22Rv1 (cell line): ENCODE measurements at regions not wholly inside any gene's neighbourhood (a gene's known extent, or its start where the extent isn't known, plus 50 kb on each side); places are given as distances from the start of the nearest gene placed in this dataset.

Experiments used
- H3K27ac ChIP-seq: fragments of 450-650 bp; 2 replicates; pipeline ENCODE4 v1.5.1; 2017
- ZFX ChIP-seq: fragments of 450-650 bp; IDR thresholded peaks from 2 replicates; pipeline ENCODE4 v1.6.1; 2017; ENCODE audit warnings: antibody characterized with exemption, borderline replicate concordance
- TF ChIP-seq, protein P1 (sequence below): fragments of 450-650 bp; IDR thresholded peaks from 2 replicates; pipeline ENCODE4 v1.5.1; 2017; ENCODE audit warnings: mild to moderate bottlenecking

DNA sequence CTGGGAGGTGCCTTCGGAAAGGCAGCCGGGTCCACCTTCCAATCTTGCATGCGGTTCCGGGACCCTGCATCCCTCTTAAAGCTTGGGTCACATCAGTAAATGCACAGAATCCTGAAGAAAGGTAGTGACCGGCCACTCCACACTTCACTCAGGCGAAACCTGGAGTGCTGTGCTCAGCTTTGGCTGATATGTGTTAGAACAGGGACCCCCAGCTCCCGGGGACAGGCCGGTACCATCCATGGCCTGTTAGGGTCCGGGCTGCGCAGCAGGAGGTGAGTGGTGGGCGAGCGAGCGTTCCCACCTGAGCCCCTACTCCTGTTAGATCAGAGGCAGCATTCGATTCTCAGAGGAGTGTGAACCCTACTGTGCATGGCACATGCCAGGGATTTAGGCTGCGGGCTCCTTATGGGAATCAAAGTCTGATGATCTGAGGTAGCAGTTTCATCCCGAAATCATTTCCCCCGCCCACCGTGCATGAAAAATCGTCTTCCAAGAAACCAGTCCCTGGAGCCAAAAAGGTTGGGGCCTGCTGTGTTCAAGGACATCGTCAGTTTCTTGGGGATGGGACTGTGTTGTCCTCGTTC, 143.0 kb downstream of the ERMARD start:
- TF ChIP-seq, protein P1, sequence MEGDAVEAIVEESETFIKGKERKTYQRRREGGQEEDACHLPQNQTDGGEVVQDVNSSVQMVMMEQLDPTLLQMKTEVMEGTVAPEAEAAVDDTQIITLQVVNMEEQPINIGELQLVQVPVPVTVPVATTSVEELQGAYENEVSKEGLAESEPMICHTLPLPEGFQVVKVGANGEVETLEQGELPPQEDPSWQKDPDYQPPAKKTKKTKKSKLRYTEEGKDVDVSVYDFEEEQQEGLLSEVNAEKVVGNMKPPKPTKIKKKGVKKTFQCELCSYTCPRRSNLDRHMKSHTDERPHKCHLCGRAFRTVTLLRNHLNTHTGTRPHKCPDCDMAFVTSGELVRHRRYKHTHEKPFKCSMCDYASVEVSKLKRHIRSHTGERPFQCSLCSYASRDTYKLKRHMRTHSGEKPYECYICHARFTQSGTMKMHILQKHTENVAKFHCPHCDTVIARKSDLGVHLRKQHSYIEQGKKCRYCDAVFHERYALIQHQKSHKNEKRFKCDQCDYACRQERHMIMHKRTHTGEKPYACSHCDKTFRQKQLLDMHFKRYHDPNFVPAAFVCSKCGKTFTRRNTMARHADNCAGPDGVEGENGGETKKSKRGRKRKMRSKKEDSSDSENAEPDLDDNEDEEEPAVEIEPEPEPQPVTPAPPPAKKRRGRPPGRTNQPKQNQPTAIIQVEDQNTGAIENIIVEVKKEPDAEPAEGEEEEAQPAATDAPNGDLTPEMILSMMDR, result no peak
- TF ChIP-seq ZFX, result no peak
- H3K27ac ChIP-seq, result no peak overlapping the region

DNA sequence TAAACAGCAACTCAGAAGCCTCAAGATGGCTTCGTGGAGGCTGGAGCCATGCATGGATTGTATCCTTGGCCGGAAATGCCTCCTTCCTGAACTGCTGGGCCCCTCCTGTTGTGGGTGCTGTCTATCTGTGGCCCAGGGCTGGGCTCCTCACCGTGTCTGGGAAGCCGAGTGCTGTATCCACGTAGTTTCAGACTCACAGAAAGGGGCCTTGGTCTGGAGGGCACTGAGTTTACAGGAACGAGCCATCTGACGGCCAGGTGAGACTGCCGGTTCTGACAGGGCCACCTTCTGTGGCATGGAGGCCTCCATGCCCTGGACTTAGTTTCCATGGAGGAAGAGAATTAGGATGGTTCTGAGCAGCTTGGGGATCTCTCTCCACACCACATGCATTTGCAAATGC, 142.2 kb downstream of the ERMARD start:
- no peak overlapping the region for H3K27ac ChIP-seq
- TF ChIP-seq, protein P1, result no peak
- TF ChIP-seq ZFX, result no peak

DNA sequence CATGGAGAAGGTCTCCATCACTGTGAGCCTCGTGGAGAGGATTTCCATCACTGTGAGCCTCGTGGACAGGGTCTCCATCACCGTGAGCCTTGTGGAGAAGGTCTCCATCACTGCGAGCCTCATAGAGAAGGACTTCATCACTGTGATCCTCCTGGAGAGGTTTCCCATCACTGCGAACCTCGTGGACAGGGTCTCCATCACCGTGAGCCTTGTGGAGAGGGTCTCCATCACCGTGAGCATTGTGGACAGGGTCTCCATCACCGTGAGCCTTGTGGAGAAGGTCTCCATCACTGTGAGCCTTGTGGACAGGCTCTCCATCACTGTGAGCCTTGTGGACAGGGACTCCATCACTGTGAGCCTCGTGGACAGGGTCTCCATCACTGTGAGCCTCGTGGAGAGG, 140.4 kb downstream of the ERMARD start:
- no peak overlapping the region for H3K27ac ChIP-seq
- TF ChIP-seq, protein P1, result no peak
- no peak for TF ChIP-seq ZFX

GRCh38 chr6:169891421-169891820, 140.0 kb downstream of the ERMARD start:
- H3K27ac ChIP-seq, result no peak overlapping the region
- TF ChIP-seq ZFX, result no peak

GRCh38 chr6:169890901-169891300, 139.5 kb downstream of the ERMARD start:
- H3K27ac ChIP-seq, result no peak overlapping the region
- TF ChIP-seq ZFX, result no peak
- TF ChIP-seq, protein P1, result no peak

GRCh38 chr6:169890049-169890448, 138.6 kb downstream of the ERMARD start:
- TF ChIP-seq, protein P1, result no peak
- no peak for TF ChIP-seq ZFX
- H3K27ac ChIP-seq, result no peak overlapping the region

DNA sequence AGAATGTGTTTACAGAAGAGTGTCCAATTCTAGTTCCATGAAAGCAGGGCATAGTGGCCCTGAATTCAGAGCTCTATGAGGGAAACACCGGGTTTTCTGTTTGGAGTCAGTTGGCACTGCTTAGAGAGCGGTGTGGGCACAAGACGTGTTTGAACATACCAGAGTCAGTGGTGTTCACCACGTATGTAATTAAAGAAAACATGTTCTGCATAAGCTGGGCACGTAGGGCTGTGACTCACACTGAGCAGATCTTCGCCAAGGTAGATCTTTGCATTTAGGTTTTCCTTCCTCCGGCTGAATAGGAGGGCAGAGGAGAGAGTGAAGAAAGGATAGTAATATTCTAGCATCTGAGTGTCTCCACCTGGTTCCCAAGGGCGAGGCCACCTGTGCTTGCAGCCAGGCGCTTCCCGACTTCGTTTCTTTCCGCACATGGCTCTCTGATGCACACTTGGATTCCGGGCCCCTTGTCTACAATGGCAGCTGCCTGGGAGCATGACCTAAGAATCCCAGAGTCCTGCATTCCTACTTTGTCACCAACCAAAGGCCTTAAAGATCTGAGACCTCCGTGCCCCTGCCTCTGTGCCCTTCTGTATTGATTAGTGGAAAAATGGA, 136.2 kb downstream of the ERMARD start:
- no peak overlapping the region for H3K27ac ChIP-seq
- TF ChIP-seq, protein P1, result no peak
- TF ChIP-seq ZFX, result no peak

- no peak overlapping the region for H3K27ac ChIP-seq
- no peak for TF ChIP-seq ZFX
- TF ChIP-seq, protein P1, result 0 out of 2 replicates have a peak, but pooled peaks have one; percentile 5
These were observed 135.3 kb downstream of the ERMARD start for GRCh38 chr6:169886631-169887227.
